Tibial artery (tissue), 4 donors: ENCODE measurements at regions not wholly inside any gene's neighbourhood (a gene's known extent, or its start where the extent isn't known, plus 50 kb on each side); places are given as distances from the start of the nearest gene placed in this dataset.

ENCODE experiments used
- DNase-seq, 2 donors: peaks; one replicate each; pipeline ENCODE4 v3.0.0-alpha.2; 2019
- H3K27ac ChIP-seq, 2 donors: fragments of 200-600 bp; sonication (generic) in 1 of 2; 1 replicate in 1 of 2; 2 replicates in 1 of 2; pipeline ENCODE4 v1.5.1; 2018 to 2019; ENCODE audit warnings: mild to moderate bottlenecking in 1 of 2
- H3K27me3 ChIP-seq, 2 donors: fragments of 200-600 bp; sonication (generic) in 1 of 2; one replicate each; pipeline versions ENCODE4 v1.5.1 to v1.6.0; 2016 to 2019
- H3K36me3 ChIP-seq, 3 donors: fragments of 200-600 bp; sonication (generic) in 2 of 3; one replicate each; pipeline ENCODE4 v1.5.1; 2016 to 2019; ENCODE audit warnings: mild to moderate bottlenecking in 2 of 3
- H3K4me1 ChIP-seq, 4 donors: fragments of 200-600 bp; sonication (generic) in 2 of 4; 1 replicate in 3 of 4; 2 replicates in 1 of 4; pipeline ENCODE4 v1.5.1; 2016 to 2019
- H3K4me3 ChIP-seq, 2 donors: fragments of 200-600 bp; sonication (generic) in 1 of 2; 1 replicate in 1 of 2; 2 replicates in 1 of 2; pipeline ENCODE4 v1.5.1; 2018 to 2019; ENCODE audit warnings: mild to moderate bottlenecking in 2 of 2
- H3K9me3 ChIP-seq, 3 donors: fragments of 200-600 bp; sonication (generic) in 1 of 3; one replicate each; pipeline ENCODE4 v1.5.1; 2016 to 2019
- CTCF ChIP-seq, 2 experiments: fragments of 200-600 bp in 1 of 2; fragments of 450-650 bp in 1 of 2; IDR thresholded peaks; one replicate each; pipeline ENCODE4 v1.5.1; 2017 to 2019; ENCODE audit warnings: antibody characterized with exemption in 2 of 2, mild to moderate bottlenecking in 1 of 2, moderate library complexity in 1 of 2
- intact Hi-C: fragments of 100-400 bp; cut with DNase I; formaldehyde crosslinking; loops from one replicate; pipeline ENCODE4 v1.15.0; 2023; ENCODE audit warnings: low total_unique reads

DNA sequence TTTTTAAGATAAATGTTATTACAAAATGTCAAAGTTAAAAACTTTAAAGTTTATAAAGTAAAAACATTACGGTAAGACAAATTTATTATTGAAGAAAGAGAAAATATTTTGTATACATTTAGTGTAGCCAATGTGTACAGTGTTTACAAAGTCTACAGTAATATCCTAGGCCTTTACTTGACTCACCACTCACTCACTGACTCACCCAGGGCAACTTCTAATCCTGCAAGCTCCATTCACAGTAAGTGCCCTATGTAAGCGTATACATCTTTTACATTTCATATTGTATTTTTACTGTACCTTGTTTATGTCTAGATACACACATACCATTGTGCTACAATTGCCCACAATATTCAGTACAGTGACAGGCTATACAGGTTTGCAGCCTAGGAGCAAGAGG, 448.2 kb downstream of the KCTD12 start:
- intact Hi-C loops = no loop called here
- TF ChIP-seq CTCF (IDR thresholded peaks at IDR 0.05) = no peak
- DNase-seq = no peak

DNA sequence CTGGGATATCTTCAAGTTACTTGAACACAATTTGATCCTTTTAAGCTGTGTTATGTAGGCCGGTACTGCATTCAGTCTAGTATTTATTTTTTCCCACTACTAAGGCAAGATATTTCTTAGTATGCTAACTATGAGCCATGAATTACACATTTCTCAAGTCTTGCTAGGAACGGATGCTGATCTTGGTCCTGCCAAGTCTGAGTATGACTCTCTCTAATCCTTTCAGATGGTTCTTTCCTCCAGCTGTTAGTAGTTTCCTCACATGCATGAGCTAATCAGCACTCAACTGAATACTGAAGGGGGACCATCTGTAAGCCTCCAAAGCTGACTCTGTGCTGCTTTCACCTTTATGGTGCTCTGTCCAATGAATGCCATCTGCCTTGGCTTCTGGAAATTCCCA, 460.3 kb downstream of the KCTD12 start:
- Histone ChIP-seq H3K27me3 (no peaks in the 10 kb centered on the region), H3K9me3 (no peaks in the 10 kb centered on the region), H3K4me1 (no peaks in the 10 kb centered on the region), H3K27ac (no peak overlapping the region), H3K36me3 (no peaks in the 10 kb centered on the region), H3K4me3 (no peak overlapping the region)
- no peak for TF ChIP-seq CTCF (IDR thresholded peaks at IDR 0.05)
- intact Hi-C loops = no loop called here
- DNase-seq = no peak

More for the DNA sequence above, 448.2 kb downstream of the KCTD12 start:
- Histone ChIP-seq H3K27ac (no peak overlapping the region), H3K27me3 (no peaks in the 10 kb centered on the region), H3K4me3 (no peak overlapping the region), H3K9me3 (no peaks in the 10 kb centered on the region), H3K36me3 (no peaks in the 10 kb centered on the region), H3K4me1 (no peaks in the 10 kb centered on the region)

- Histone ChIP-seq H3K27ac (no peak overlapping the region), H3K4me1 (no peaks in the 10 kb centered on the region), H3K9me3 (no peaks in the 10 kb centered on the region), H3K27me3 (no peaks in the 10 kb centered on the region), H3K4me3 (no peak overlapping the region), H3K36me3 (no peaks in the 10 kb centered on the region)
- intact Hi-C loops = no loop called here
- DNase-seq = no peak
- TF ChIP-seq CTCF (IDR thresholded peaks at IDR 0.05) = no peak
Observed at GRCh38 chr13:76421011-76421410, 465.2 kb downstream of the KCTD12 start.

DNA sequence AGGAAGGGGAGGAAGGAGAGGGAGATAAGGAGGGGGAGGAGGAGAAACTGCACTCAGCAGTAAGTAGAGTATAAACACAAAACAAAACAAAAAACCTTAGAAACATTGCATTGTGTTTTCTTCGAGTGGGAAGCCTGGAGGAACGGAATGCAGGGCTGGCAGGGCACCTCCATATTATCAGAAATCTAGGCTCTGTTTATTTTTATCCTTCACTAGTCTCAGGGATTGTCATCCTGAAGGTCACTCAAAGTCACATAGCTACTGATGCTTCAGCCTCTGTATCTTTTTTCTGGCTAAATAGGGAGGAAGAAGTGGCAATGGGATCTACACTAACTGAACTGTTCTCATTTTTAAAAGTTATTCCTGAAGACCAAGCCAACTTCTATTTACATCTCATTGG, 467.8 kb downstream of the KCTD12 start:
- no peak overlapping the region for H3K27ac ChIP-seq
- H3K27me3 ChIP-seq = no peaks in the 10 kb centered on the region

DNA sequence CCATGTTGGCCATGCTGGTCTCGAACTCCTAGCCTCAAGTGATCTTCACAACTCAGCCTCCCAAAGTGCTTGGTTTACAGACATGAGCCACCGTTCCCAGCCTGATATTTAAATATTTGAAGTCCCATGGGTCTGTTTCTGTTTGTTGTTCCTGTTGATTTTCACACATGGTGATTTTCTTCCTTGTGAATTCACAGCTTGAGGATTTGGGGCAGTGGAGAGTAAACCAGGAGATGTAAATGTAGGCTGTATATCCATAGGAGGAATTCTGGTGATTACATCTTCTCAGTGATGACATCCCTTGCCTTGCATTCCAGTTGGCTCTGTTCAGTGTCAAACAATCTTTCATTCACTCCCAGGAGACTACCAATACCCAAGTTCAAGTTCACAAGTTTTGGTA, 471.9 kb downstream of the KCTD12 start:
- Histone ChIP-seq H3K9me3 (no peaks in the 10 kb centered on the region), H3K4me1 (no peaks in the 10 kb centered on the region), H3K36me3 (no peaks in the 10 kb centered on the region), H3K4me3 (no peak overlapping the region), H3K27me3 (no peaks in the 10 kb centered on the region), H3K27ac (no peak overlapping the region)
- DNase-seq = no peak
- intact Hi-C loops = no loop called here
- TF ChIP-seq CTCF (IDR thresholded peaks at IDR 0.05) = no peak

More for the DNA sequence above, 467.8 kb downstream of the KCTD12 start:
- intact Hi-C loops = no loop called here
- no peaks in the 10 kb centered on the region for H3K36me3 ChIP-seq
- DNase-seq = no peak
- H3K9me3 ChIP-seq = no peaks in the 10 kb centered on the region
- no peaks in the 10 kb centered on the region for H3K4me1 ChIP-seq
- no peak for TF ChIP-seq CTCF (IDR thresholded peaks at IDR 0.05)
- H3K4me3 ChIP-seq = no peak overlapping the region

- TF ChIP-seq CTCF (IDR thresholded peaks at IDR 0.05) = no peak
- Histone ChIP-seq H3K4me1 (no peaks in the 10 kb centered on the region), H3K9me3 (no peaks in the 10 kb centered on the region), H3K27ac (no peak overlapping the region), H3K36me3 (no peaks in the 10 kb centered on the region), H3K4me3 (no peak overlapping the region), H3K27me3 (no peaks in the 10 kb centered on the region)
- no peak for DNase-seq
- intact Hi-C loops = no loop called here
Observed at GRCh38 chr13:76406243-76406642, 480.0 kb downstream of the KCTD12 start.
